Panc1 (cell line): ENCODE measurements at regions not wholly inside any gene's neighbourhood (a gene's known extent, or its start where the extent isn't known, plus 50 kb on each side); places are given as distances from the start of the nearest gene placed in this dataset.

Experiments used
- ATAC-seq: fragments of 200-7000 bp; cut with Tn5 transposase; 2 replicates; pipeline ENCODE4 v1.9.1; 2020; ENCODE audit warnings: mild to moderate bottlenecking, moderate library complexity
- BruUV-seq: library from RNA; stranded (reverse); fragments of 400-500 nt; replicated peaks from 2 replicates; lab custom pipeline; 2021; lab: Mats Ljungman, UMichigan
- CTCF ChIA-PET: fragments of 300-600 bp; sonication (Branson Sonifier 250); formaldehyde crosslinking; loops from one replicate; lab custom pipeline; 2022; ENCODE audit warnings: antibody characterized with exemption; lab: Charles Lee
- POLR2A ChIA-PET: fragments of 300-600 bp; sonication (Branson Sonifier 250); formaldehyde crosslinking; loops from one replicate; lab custom pipeline; 2022; ENCODE audit warnings: antibody characterized with exemption; lab: Charles Lee
- DNase-seq: peaks from one replicate; pipeline ENCODE4 v3.0.0-alpha.2; 2010; ENCODE audit warnings: low read depth, low spot score
- H3K27ac ChIP-seq: 2 replicates; pipeline ENCODE4 v1.5.1; 2011; ENCODE audit warnings: mild to moderate bottlenecking, low read length, inconsistent platforms
- H3K27me3 ChIP-seq: fragments of 200-500 bp; sonication (Bioruptor generic); 2 replicates; pipeline ENCODE4 v1.6.0; 2014; ENCODE audit warnings: low read length, inconsistent platforms; ENCODE audit not compliant: control insufficient read depth, insufficient read depth
- H3K36me3 ChIP-seq: fragments of 200-500 bp; sonication (Bioruptor generic); 2 replicates; pipeline ENCODE4 v1.5.1; 2014; ENCODE audit warnings: inconsistent platforms, mild to moderate bottlenecking, low read length, moderate library complexity; ENCODE audit not compliant: control insufficient read depth, insufficient read depth
- H3K4me1 ChIP-seq: 2 replicates; pipeline ENCODE4 v1.5.1; 2011; ENCODE audit warnings: inconsistent platforms, mild to moderate bottlenecking, low read length, moderate library complexity; ENCODE audit not compliant: control insufficient read depth, insufficient read depth
- H3K4me3 ChIP-seq, 2 experiments: 2 replicates each; pipeline ENCODE4 v1.5.1; 2011 to 2012; ENCODE audit warnings: low read depth in 2 of 2, low read length in 2 of 2, mild to moderate bottlenecking in 2 of 2, inconsistent platforms in 1 of 2, moderate library complexity in 1 of 2
- H3K9me3 ChIP-seq: fragments of 200-500 bp; sonication (Bioruptor generic); 2 replicates; pipeline ENCODE4 v1.5.1; 2014; ENCODE audit warnings: low read depth, mild to moderate bottlenecking, inconsistent platforms, low read length, moderate library complexity; ENCODE audit not compliant: control insufficient read depth, insufficient read depth
- POLR2AphosphoS5 ChIP-seq: IDR thresholded peaks from 2 replicates; pipeline ENCODE4 v1.6.1; 2012; ENCODE audit warnings: mild to moderate bottlenecking, low read depth, low read length, moderate library complexity
- SIN3A ChIP-seq: IDR thresholded peaks from 2 replicates; pipeline ENCODE4 v1.6.1; 2012; ENCODE audit warnings: low read depth, mild to moderate bottlenecking, low read length, moderate library complexity, borderline replicate concordance; ENCODE audit not compliant: insufficient read depth
- TCF7L2 ChIP-seq: IDR thresholded peaks from 2 replicates; pipeline ENCODE4 v1.6.1; 2011; ENCODE audit warnings: mild to moderate bottlenecking, low read depth, low read length, inconsistent platforms
- in situ Hi-C: cut with HindIII; loops from 2 replicates; pipeline ENCODE4 v1.10.0; 2016; ENCODE audit warnings: low sequenced_read_pairs, low pct_unique_long_range_greater_than_20kb
- intact Hi-C: fragments of 100-400 bp; cut with micrococcal nuclease; formaldehyde crosslinking; loops from one replicate; pipeline ENCODE4 v1.10.0; 2022; ENCODE audit not compliant: unreplicated experiment
- TF ChIP-seq, protein P1 (sequence below): fragments of 450-650 bp; IDR thresholded peaks from 2 replicates; pipeline ENCODE4 v1.5.1; 2017; ENCODE audit warnings: mild to moderate bottlenecking
- TF ChIP-seq, protein P2 (sequence below), 2 experiments: IDR thresholded peaks; 2 replicates each; pipeline ENCODE4 v1.6.1; 2011 to 2012; ENCODE audit warnings: low read depth in 2 of 2, control low read depth in 1 of 2, low read length in 1 of 2, mild to moderate bottlenecking in 1 of 2, moderate library complexity in 1 of 2; ENCODE audit not compliant: insufficient read depth in 1 of 2

DNA sequence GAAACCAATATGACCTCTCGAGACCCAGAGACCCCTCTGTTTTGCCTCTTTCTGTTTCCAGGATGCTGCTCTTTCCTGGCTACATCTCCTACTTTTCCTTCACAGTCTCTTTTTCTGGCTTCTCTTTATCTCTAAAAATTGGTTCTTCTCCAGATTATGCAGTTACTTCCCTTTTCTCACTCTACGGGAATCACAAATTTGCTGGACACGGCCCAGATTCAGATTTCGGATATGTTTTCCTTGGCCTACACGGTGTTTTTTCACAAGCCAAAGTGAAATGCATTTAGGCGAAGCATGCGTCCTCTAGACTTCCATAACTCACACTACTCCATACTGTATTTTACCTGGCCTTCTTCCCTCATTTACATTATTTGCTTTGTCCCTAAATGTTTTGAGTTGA lies 214.7 kb upstream of the MIR17HG start:
- Histone ChIP-seq H3K9me3 (no peaks in the 10 kb centered on the region), H3K4me1 (no peaks in the 10 kb centered on the region), H3K27ac (no peak overlapping the region), H3K4me3 (no peak overlapping the region), H3K27me3 (no peaks in the 10 kb centered on the region), H3K36me3 (no peaks in the 10 kb centered on the region)
- TF ChIP-seq SIN3A (no peak), POLR2AphosphoS5 (no peak), TCF7L2 (no peak)
- TF ChIP-seq, protein P1, sequence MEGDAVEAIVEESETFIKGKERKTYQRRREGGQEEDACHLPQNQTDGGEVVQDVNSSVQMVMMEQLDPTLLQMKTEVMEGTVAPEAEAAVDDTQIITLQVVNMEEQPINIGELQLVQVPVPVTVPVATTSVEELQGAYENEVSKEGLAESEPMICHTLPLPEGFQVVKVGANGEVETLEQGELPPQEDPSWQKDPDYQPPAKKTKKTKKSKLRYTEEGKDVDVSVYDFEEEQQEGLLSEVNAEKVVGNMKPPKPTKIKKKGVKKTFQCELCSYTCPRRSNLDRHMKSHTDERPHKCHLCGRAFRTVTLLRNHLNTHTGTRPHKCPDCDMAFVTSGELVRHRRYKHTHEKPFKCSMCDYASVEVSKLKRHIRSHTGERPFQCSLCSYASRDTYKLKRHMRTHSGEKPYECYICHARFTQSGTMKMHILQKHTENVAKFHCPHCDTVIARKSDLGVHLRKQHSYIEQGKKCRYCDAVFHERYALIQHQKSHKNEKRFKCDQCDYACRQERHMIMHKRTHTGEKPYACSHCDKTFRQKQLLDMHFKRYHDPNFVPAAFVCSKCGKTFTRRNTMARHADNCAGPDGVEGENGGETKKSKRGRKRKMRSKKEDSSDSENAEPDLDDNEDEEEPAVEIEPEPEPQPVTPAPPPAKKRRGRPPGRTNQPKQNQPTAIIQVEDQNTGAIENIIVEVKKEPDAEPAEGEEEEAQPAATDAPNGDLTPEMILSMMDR, result no peak
- TF ChIP-seq, protein P2, sequence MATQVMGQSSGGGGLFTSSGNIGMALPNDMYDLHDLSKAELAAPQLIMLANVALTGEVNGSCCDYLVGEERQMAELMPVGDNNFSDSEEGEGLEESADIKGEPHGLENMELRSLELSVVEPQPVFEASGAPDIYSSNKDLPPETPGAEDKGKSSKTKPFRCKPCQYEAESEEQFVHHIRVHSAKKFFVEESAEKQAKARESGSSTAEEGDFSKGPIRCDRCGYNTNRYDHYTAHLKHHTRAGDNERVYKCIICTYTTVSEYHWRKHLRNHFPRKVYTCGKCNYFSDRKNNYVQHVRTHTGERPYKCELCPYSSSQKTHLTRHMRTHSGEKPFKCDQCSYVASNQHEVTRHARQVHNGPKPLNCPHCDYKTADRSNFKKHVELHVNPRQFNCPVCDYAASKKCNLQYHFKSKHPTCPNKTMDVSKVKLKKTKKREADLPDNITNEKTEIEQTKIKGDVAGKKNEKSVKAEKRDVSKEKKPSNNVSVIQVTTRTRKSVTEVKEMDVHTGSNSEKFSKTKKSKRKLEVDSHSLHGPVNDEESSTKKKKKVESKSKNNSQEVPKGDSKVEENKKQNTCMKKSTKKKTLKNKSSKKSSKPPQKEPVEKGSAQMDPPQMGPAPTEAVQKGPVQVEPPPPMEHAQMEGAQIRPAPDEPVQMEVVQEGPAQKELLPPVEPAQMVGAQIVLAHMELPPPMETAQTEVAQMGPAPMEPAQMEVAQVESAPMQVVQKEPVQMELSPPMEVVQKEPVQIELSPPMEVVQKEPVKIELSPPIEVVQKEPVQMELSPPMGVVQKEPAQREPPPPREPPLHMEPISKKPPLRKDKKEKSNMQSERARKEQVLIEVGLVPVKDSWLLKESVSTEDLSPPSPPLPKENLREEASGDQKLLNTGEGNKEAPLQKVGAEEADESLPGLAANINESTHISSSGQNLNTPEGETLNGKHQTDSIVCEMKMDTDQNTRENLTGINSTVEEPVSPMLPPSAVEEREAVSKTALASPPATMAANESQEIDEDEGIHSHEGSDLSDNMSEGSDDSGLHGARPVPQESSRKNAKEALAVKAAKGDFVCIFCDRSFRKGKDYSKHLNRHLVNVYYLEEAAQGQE (IDR thresholded peaks at IDR 0.05; ENCODE audit: insufficient read depth in 1 of 2, low read depth in 2 of 2, low read length in 1 of 2), result no peak
- ATAC-seq, result no peak
- in situ Hi-C loops, result no loop called here
- CTCF ChIA-PET, result no interaction called here
- no TSS peak for BruUV-seq
- no peak for DNase-seq
- POLR2A ChIA-PET, result no interaction called here
- intact Hi-C loops, result loop anchor here (5.0 kb wide), 2 partner anchors 115 to 215 kb away; partner anchors contain the start of gene MIR17HG

DNA sequence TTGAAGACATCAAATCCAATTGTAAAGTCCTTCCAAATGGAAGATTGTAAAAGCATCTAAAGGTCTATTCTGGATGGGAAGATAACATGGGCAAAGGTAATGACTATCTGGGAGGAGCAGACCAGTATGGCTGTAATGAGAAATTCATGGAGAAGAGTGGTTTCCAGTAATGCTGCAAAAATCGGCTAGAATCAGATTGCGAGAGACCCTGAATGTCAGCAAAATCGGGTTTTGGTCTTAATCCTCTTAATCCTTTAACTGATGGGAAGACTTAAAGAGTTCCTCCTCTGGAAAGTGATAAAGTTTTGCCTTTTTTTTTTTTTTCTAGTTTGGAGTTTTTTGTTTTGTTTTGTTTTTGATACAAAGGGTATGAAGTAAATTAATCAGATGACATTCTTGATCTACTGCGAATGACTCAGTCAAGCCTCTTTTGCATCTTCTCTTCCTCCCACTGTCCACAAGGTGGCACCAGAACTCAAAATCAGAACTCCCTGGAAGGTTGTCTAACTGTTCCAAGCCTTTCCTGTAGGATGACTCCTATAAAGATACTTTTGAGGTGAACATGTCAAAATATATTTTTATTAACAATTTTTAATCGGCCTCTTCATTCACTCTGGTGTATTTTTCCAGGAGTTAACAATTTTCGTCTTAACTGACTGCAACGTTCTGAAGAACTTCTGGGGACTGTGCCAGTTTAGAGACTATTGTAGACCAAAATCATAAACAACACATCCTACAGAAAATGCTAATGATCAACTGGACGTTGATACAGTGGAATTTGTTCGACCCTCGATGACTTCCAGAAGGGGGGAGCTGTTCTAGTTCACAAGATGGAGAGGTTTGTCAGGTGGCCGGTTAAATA lies 213.3 kb upstream of the MIR17HG start:
- Histone ChIP-seq H3K27ac (no peak overlapping the region), H3K9me3 (no peaks in the 10 kb centered on the region), H3K4me1 (no peaks in the 10 kb centered on the region), H3K27me3 (no peaks in the 10 kb centered on the region), H3K4me3 (no peak overlapping the region), H3K36me3 (no peaks in the 10 kb centered on the region)
- TF ChIP-seq, protein P1, result peak; percentile 71
- TF ChIP-seq TCF7L2, result no peak
- in situ Hi-C loops (no loop called here), intact Hi-C loops (loop anchor here (2.0 to 5.0 kb wide), 3 partner anchors 51 to 213 kb away; partner anchors contain the start of gene MIR17HG)
- ATAC-seq, result peak; percentile 79
- CTCF ChIA-PET, result interaction anchor here (0.7 to 1.0 kb wide), 2 partner anchors 50 to 114 kb away, joined by 3 read pairs; no protein-coding TSS in a partner anchor
- POLR2A ChIA-PET, result no interaction called here
- no TSS peak for BruUV-seq
- peak; percentile 27 for DNase-seq
